ENCODE measurements at regions not wholly inside any gene's neighbourhood (a gene's known extent, or its start where the extent isn't known, plus 50 kb on each side); places are given as distances from the start of the nearest gene placed in this dataset.

DNA sequence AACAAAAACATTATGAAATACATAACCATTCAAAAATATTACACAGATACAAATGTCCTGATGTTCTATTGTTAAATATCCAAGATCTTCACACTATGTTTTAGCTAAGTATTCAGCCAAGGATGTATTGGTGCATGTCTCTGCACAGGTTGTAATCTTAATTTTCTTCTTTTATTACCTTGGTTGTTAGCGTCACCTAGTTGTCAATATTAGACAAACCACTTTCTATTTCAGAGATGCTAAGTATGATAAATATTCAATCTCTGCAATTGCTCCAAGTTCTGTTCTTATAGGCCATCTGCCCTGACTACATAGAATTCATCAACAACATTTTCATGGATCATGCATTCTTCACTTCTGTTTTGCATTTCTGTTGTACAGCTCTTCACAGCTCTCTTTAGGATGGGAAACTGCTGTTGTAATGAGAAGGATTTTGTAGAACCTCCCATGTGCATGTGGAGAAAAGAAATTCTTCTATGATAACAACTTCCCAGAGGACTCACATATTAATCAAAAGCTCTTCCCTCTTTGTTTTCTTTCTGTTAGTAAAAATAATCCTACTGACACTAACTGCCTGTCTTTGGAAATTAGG, 380.1 kb downstream of the NUF2 start:
- Histone ChIP-seq H3K4me3 (ENCODE audit: low read depth, low read length) (no peak overlapping the region), H3K9me3 (ENCODE audit: control insufficient read depth, insufficient read depth, low read length) (no peaks in the 10 kb centered on the region), H3K27me3 (ENCODE audit: control insufficient read depth, insufficient read depth, low read length) (no peaks in the 10 kb centered on the region), H3K27ac (ENCODE audit: low read depth, low read length) (no peak overlapping the region)
- TF ChIP-seq, protein P1, sequence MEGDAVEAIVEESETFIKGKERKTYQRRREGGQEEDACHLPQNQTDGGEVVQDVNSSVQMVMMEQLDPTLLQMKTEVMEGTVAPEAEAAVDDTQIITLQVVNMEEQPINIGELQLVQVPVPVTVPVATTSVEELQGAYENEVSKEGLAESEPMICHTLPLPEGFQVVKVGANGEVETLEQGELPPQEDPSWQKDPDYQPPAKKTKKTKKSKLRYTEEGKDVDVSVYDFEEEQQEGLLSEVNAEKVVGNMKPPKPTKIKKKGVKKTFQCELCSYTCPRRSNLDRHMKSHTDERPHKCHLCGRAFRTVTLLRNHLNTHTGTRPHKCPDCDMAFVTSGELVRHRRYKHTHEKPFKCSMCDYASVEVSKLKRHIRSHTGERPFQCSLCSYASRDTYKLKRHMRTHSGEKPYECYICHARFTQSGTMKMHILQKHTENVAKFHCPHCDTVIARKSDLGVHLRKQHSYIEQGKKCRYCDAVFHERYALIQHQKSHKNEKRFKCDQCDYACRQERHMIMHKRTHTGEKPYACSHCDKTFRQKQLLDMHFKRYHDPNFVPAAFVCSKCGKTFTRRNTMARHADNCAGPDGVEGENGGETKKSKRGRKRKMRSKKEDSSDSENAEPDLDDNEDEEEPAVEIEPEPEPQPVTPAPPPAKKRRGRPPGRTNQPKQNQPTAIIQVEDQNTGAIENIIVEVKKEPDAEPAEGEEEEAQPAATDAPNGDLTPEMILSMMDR (IDR thresholded peaks at IDR 0.05; ENCODE audit: low read depth, low read length), result no peak
- ChIA-PET POLR2A (no interaction called here), CTCF (no interaction called here)
- DNase-seq (ENCODE audit: low read depth, low spot score), result no peak

DNA sequence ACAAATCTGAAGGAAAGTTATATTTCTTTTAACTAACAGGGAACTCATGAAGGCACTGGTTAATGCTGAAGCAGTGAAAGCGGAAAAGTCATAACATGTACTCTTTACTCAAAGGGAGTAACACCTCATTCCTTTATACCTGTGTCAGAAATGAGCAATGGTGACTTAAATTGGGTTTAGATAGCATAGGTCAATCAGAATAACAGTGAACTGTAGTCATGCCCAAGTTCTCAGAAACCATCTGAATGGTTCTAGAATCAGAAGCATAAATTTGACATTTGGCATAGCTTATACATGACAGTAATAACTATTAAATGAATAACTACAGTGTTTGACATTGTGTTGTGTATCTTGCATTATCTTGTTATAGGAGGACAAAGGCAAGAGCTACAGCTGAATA, 382.0 kb downstream of the NUF2 start:
- TF ChIP-seq, protein P1 (IDR thresholded peaks at IDR 0.05; ENCODE audit: low read depth, low read length), result no peak
- DNase-seq (ENCODE audit: low read depth, low spot score), result no peak
- Histone ChIP-seq H3K9me3 (ENCODE audit: control insufficient read depth, insufficient read depth, low read length) (no peaks in the 10 kb centered on the region), H3K27me3 (ENCODE audit: control insufficient read depth, insufficient read depth, low read length) (no peaks in the 10 kb centered on the region), H3K4me3 (ENCODE audit: low read depth, low read length) (no peak overlapping the region), H3K27ac (ENCODE audit: low read depth, low read length) (no peak overlapping the region)
- CTCF ChIA-PET, result no interaction called here
- POLR2A ChIA-PET, result no interaction called here

DNA sequence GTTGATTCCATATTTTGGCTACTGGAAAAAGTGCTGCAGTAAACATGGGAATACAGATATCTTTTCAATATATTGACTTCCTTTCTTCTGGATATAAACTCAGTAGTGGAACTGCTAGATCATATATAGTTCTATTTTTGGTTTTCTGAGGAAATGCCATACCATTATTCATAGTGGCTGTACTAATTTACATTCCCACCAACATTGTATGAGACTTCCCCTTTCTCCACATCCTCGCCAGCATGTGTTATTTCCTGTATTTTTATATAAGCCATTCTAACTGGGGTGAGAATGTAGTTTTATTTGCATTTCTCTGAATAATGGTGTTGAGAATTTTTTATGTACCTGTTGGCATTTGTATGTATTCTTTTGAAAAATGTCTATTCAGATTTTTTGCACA, 385.2 kb downstream of the NUF2 start:
- CTCF ChIA-PET, result no interaction called here
- Histone ChIP-seq H3K4me3 (ENCODE audit: low read depth, low read length) (no peak overlapping the region), H3K27me3 (ENCODE audit: control insufficient read depth, insufficient read depth, low read length) (no peaks in the 10 kb centered on the region), H3K27ac (ENCODE audit: low read depth, low read length) (no peak overlapping the region), H3K9me3 (ENCODE audit: control insufficient read depth, insufficient read depth, low read length) (no peaks in the 10 kb centered on the region)
- DNase-seq (ENCODE audit: low read depth, low spot score), result no peak
- POLR2A ChIA-PET, result no interaction called here
- TF ChIP-seq, protein P1 (IDR thresholded peaks at IDR 0.05; ENCODE audit: low read depth, low read length), result no peak

DNA sequence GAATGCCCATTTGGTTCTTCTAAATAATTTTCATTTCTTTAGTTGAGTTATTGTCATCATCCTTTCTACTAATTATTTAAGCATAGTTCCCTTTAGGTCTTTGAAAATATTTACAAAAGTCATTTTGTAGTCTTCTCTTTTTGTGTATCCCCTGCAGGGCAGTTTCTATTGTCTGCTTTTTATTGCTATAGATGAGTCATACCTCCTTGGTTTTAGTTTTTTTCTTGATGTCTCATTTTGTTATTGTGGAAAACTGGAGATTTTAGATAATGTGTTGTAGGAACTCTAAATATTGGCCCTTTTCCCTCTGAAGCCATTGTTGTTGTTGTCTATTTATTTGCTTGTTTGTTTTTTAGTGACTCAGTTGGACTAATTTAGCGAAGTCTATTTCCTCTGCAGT, 387.9 kb downstream of the NUF2 start:
- Histone ChIP-seq H3K4me3 (ENCODE audit: low read depth, low read length) (no peak overlapping the region), H3K9me3 (ENCODE audit: control insufficient read depth, insufficient read depth, low read length) (no peaks in the 10 kb centered on the region), H3K27me3 (ENCODE audit: control insufficient read depth, insufficient read depth, low read length) (no peaks in the 10 kb centered on the region), H3K27ac (ENCODE audit: low read depth, low read length) (no peak overlapping the region)
- ChIA-PET POLR2A (no interaction called here), CTCF (no interaction called here)
- TF ChIP-seq, protein P1 (IDR thresholded peaks at IDR 0.05; ENCODE audit: low read depth, low read length), result no peak
- DNase-seq (ENCODE audit: low read depth, low spot score), result no peak

DNA sequence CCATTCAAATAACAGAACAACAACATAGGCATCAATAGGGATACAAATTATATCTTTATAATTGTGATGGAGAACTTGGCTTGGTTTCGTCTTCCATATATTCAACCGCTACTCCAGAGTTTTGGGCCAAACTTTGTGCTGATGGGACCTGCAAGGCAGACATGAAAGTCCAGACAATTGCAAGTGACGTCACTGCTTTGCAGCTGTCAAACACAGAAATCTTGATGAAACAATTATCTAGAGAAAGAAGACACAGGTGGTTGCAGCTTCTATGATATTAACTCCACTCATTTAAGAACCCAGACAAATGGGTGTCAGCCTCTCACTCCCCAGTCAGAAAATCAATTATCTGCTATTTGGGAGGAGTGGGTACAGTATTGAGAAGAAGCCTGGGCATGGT, 390.6 kb downstream of the NUF2 start:
- Histone ChIP-seq H3K4me3 (ENCODE audit: low read depth, low read length) (no peak overlapping the region), H3K27ac (ENCODE audit: low read depth, low read length) (no peak overlapping the region), H3K9me3 (ENCODE audit: control insufficient read depth, insufficient read depth, low read length) (no peaks in the 10 kb centered on the region), H3K27me3 (ENCODE audit: control insufficient read depth, insufficient read depth, low read length) (no peaks in the 10 kb centered on the region)
- CTCF ChIA-PET, result no interaction called here
- no peak for DNase-seq (ENCODE audit: low read depth, low spot score)
- TF ChIP-seq, protein P1 (IDR thresholded peaks at IDR 0.05; ENCODE audit: low read depth, low read length), result no peak
- POLR2A ChIA-PET, result no interaction called here
